HG03378 (cell line): ENCODE measurements at regions not wholly inside any gene's neighbourhood (a gene's known extent, or its start where the extent isn't known, plus 50 kb on each side); places are given as distances from the start of the nearest gene placed in this dataset.

ENCODE experiments used
- ATAC-seq: cut with Tn5 transposase; IDR thresholded peaks from one replicate; pipeline ENCODE4 v1.9.1; 2021; ENCODE audit warnings: mild to moderate bottlenecking, moderate library complexity; ENCODE audit not compliant: unreplicated experiment

DNA sequence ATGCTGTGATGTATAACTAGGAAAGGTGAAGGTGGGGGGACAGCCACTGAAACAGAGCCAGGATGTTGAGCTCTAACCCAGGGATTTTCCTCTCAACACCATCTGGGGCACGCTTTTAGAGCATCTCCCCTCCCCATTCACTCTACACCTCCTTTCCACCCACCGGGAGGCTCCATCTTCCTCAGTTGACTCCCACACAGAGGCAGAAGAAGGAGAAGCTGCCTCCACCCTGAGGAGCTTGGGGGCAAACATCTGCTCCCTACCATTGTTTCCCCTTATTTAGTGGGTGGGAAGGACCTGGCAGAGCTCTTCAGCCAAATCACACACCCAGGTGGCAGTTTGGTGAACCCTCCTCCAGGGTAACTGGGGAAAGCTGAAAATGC is 50.0 kb upstream of the ADA2 start:
- no peak for ATAC-seq
